GM18498 (cell line): ENCODE measurements at regions not wholly inside any gene's neighbourhood (a gene's known extent, or its start where the extent isn't known, plus 50 kb on each side); places are given as distances from the start of the nearest gene placed in this dataset.

Source experiments
- ATAC-seq: cut with Tn5 transposase; IDR thresholded peaks from one replicate; pipeline ENCODE4 v1.9.1; 2021; ENCODE audit warnings: mild to moderate bottlenecking, moderate library complexity; ENCODE audit not compliant: unreplicated experiment

- no peak for ATAC-seq
Measured at GRCh38 chr17:79478841-79479240, 132.0 kb downstream of the RBFOX3 start.

GRCh38 chr17:79478051-79478461 lies 132.8 kb downstream of the RBFOX3 start:
- no peak for ATAC-seq

- ATAC-seq: no peak
Measured at GRCh38 chr17:79476074-79476652, 134.7 kb downstream of the RBFOX3 start.

- no peak for ATAC-seq
Measured at GRCh38 chr17:79473876-79474440, 136.9 kb downstream of the RBFOX3 start.

GRCh38 chr17:79473111-79473875 lies 137.6 kb downstream of the RBFOX3 start:
- no peak for ATAC-seq

- ATAC-seq: no peak
Measured at GRCh38 chr17:79470754-79471153, 140.1 kb downstream of the RBFOX3 start.

GRCh38 chr17:79469646-79470045 lies 141.2 kb downstream of the RBFOX3 start:
- ATAC-seq: no peak

GRCh38 chr17:79468183-79468944 lies 142.5 kb downstream of the RBFOX3 start:
- ATAC-seq: no peak

- no peak for ATAC-seq
Measured at GRCh38 chr17:79466562-79467350, 144.1 kb downstream of the RBFOX3 start.

- ATAC-seq: no peak
Measured at GRCh38 chr17:79465681-79466025, 145.2 kb downstream of the RBFOX3 start.

- no peak for ATAC-seq
Measured at GRCh38 chr17:79465011-79465680, 145.7 kb downstream of the RBFOX3 start.

- no peak for ATAC-seq
Measured at GRCh38 chr17:79464318-79465010, 146.4 kb downstream of the RBFOX3 start.

GRCh38 chr17:79463421-79464317 lies 147.2 kb downstream of the RBFOX3 start:
- no peak for ATAC-seq

- no peak for ATAC-seq
Measured at GRCh38 chr17:79461041-79461440, 149.8 kb downstream of the RBFOX3 start.

GRCh38 chr17:79459846-79460245 lies 151.0 kb downstream of the RBFOX3 start:
- no peak for ATAC-seq

GRCh38 chr17:79459003-79459655 lies 151.7 kb downstream of the RBFOX3 start:
- ATAC-seq: no peak

GRCh38 chr17:79458356-79458755 lies 152.5 kb downstream of the RBFOX3 start:
- ATAC-seq: no peak

- no peak for ATAC-seq
Measured at GRCh38 chr17:79457889-79458288, 153.0 kb downstream of the RBFOX3 start.
